ENCODE measurements at regions not wholly inside any gene's neighbourhood (a gene's known extent, or its start where the extent isn't known, plus 50 kb on each side); places are given as distances from the start of the nearest gene placed in this dataset.
"Not testable (repeated sequence)": the region's sequence is repeated elsewhere in the genome, so short reads cannot be mapped to it uniquely, and the experiment has no call there.

GRCh38 chr21:27034796-27035195, 67.9 kb upstream of the ADAMTS5 start:
- Histone ChIP-seq H3K4me3 (no peak overlapping the region), H3K27me3 (no peaks in the 10 kb centered on the region), H3K27ac (no peak overlapping the region), H3K4me1 (no peaks in the 10 kb centered on the region), H3K9me3 (no peaks in the 10 kb centered on the region), H3K36me3 (no peaks in the 10 kb centered on the region)
- TF ChIP-seq POLR2A (IDR thresholded peaks at IDR 0.05), result no peak
- TF ChIP-seq, protein P1, sequence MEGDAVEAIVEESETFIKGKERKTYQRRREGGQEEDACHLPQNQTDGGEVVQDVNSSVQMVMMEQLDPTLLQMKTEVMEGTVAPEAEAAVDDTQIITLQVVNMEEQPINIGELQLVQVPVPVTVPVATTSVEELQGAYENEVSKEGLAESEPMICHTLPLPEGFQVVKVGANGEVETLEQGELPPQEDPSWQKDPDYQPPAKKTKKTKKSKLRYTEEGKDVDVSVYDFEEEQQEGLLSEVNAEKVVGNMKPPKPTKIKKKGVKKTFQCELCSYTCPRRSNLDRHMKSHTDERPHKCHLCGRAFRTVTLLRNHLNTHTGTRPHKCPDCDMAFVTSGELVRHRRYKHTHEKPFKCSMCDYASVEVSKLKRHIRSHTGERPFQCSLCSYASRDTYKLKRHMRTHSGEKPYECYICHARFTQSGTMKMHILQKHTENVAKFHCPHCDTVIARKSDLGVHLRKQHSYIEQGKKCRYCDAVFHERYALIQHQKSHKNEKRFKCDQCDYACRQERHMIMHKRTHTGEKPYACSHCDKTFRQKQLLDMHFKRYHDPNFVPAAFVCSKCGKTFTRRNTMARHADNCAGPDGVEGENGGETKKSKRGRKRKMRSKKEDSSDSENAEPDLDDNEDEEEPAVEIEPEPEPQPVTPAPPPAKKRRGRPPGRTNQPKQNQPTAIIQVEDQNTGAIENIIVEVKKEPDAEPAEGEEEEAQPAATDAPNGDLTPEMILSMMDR (IDR thresholded peaks at IDR 0.05), result no peak
- DNase-seq, result no peak

- H3K4me3 ChIP-seq, result no peak overlapping the region
- DNase-seq, result no peak
- H3K27ac ChIP-seq, result no peak overlapping the region
- H3K9me3 ChIP-seq, result no peaks in the 10 kb centered on the region
- no peaks in the 10 kb centered on the region for H3K36me3 ChIP-seq
- H3K27me3 ChIP-seq, result no peaks in the 10 kb centered on the region
- H3K4me1 ChIP-seq, result no peaks in the 10 kb centered on the region
- TF ChIP-seq POLR2A (IDR thresholded peaks at IDR 0.05), result no peak
- TF ChIP-seq, protein P1 (IDR thresholded peaks at IDR 0.05), result no peak
These were observed 66.6 kb upstream of the ADAMTS5 start for GRCh38 chr21:27033471-27033870.

- H3K4me3 ChIP-seq, result no peak overlapping the region
- H3K9me3 ChIP-seq, result no peaks in the 10 kb centered on the region
- no peaks in the 10 kb centered on the region for H3K27me3 ChIP-seq
- H3K36me3 ChIP-seq, result no peaks in the 10 kb centered on the region
- no peak for DNase-seq
- TF ChIP-seq, protein P1 (IDR thresholded peaks at IDR 0.05), result no peak
- no peak for TF ChIP-seq POLR2A (IDR thresholded peaks at IDR 0.05)
- H3K27ac ChIP-seq, result no peak overlapping the region
- no peaks in the 10 kb centered on the region for H3K4me1 ChIP-seq
These were observed 59.6 kb upstream of the ADAMTS5 start for GRCh38 chr21:27026501-27026900.

DNA sequence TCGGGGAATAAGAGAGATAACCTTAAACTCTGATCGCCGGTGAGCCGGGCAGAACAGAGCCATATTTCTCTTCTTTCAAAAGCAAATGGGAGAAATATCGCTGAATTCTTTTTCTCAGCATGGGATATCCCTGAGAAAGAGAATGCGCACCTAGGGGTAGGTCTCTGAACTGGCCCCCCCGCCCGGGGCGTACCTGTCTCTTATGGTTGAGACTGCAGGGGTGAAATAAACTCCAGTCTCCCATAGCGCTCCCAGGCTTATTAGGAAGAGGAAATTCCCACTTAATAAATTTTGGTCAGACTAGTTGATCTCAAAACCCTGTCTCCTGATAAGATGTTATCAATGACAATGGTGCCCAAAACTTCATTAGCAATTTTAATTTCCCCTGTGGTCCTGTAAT, 58.8 kb upstream of the ADAMTS5 start:
- not testable (repeated sequence) for H3K27me3 ChIP-seq, H3K36me3 ChIP-seq, DNase-seq, H3K4me3 ChIP-seq, H3K4me1 ChIP-seq, H3K9me3 ChIP-seq, H3K27ac ChIP-seq

DNA sequence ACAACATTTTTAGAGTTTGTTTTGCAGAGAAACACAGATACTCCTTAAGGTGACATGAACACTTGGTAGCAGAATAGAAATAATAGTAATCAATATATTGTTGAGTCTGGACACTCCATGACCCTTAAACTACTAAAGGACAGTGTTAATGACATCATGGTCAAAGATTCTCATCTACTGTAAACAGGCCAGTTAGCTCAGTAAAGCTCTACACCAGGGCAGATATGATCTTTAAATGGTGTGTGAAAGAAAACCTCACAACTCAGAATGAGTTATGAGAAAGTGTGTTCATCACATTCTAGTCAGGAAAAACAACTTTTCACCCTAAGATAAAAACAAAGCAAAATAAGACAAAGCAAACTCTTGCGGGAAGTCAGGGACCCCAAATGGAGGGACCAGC, 58.1 kb upstream of the ADAMTS5 start:
- H3K4me1 ChIP-seq, result no peaks in the 10 kb centered on the region
- no peaks in the 10 kb centered on the region for H3K27me3 ChIP-seq
- no peaks in the 10 kb centered on the region for H3K36me3 ChIP-seq
- H3K27ac ChIP-seq, result no peak overlapping the region
- TF ChIP-seq, protein P1 (IDR thresholded peaks at IDR 0.05), result no peak
- no peak for TF ChIP-seq POLR2A (IDR thresholded peaks at IDR 0.05)
- no peak for DNase-seq
- no peak overlapping the region for H3K4me3 ChIP-seq
- no peaks in the 10 kb centered on the region for H3K9me3 ChIP-seq

GRCh38 chr21:27024301-27024700, 57.4 kb upstream of the ADAMTS5 start:
- H3K4me1 ChIP-seq, result no peaks in the 10 kb centered on the region
- no peak overlapping the region for H3K27ac ChIP-seq
- no peak for DNase-seq
- no peak overlapping the region for H3K4me3 ChIP-seq
- no peaks in the 10 kb centered on the region for H3K9me3 ChIP-seq
- no peak for TF ChIP-seq POLR2A (IDR thresholded peaks at IDR 0.05)
- TF ChIP-seq, protein P1 (IDR thresholded peaks at IDR 0.05), result no peak
- no peaks in the 10 kb centered on the region for H3K27me3 ChIP-seq
- no peaks in the 10 kb centered on the region for H3K36me3 ChIP-seq
